ENCODE measurements at regions not wholly inside any gene's neighbourhood (a gene's known extent, or its start where the extent isn't known, plus 50 kb on each side); places are given as distances from the start of the nearest gene placed in this dataset.

DNA sequence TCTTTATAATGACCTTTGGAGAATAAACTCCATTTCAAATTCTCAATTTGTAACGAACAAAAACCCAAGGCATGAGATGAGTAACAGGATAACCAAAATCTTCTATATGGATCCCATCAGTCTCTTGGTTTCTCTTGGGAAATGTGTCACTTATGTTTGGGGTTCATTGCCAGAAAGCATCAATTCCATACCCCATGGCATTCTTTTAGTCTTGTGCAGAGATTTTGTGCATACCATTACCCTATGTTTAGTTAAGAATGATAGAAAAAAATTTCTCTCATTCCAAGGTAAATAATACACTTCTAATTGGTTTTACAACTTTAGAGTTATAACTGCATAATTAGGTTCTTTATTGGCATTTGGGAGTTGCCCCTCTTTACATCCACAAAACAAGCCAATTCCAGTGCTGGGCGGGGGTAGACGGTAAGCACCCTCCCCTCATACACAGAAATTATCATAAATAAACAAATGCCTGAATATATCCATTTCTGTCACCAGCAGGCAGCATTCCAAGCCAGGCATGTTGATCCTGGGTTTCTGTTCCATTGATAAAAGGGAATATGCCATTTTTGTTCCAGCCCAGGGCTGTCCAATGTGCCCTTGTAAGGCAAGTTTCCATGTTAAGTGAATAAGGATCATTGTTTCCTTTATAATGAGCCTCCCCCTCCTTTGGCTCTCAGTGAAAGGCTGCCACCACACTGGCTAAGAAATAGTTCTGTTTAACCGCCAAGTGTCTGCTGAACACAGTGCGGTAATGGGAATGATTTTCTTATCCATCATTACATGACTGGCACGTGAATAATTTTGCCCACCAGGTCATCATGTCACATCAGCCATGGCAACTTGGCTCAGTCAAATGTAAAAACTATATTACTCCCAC is 680.1 kb upstream of the ZEB2 start:
- no peaks in the 10 kb centered on the region for H3K36me3 Mint-ChIP-seq (ENCODE audit: insufficient read depth)
- no peak overlapping the region for H3K27ac Mint-ChIP-seq
- H3K27me3 Mint-ChIP-seq: no peaks in the 10 kb centered on the region
- TF ChIP-seq, protein P1, sequence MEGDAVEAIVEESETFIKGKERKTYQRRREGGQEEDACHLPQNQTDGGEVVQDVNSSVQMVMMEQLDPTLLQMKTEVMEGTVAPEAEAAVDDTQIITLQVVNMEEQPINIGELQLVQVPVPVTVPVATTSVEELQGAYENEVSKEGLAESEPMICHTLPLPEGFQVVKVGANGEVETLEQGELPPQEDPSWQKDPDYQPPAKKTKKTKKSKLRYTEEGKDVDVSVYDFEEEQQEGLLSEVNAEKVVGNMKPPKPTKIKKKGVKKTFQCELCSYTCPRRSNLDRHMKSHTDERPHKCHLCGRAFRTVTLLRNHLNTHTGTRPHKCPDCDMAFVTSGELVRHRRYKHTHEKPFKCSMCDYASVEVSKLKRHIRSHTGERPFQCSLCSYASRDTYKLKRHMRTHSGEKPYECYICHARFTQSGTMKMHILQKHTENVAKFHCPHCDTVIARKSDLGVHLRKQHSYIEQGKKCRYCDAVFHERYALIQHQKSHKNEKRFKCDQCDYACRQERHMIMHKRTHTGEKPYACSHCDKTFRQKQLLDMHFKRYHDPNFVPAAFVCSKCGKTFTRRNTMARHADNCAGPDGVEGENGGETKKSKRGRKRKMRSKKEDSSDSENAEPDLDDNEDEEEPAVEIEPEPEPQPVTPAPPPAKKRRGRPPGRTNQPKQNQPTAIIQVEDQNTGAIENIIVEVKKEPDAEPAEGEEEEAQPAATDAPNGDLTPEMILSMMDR (IDR thresholded peaks at IDR 0.05; ENCODE audit: unreplicated experiment): no peak
- no peaks in the 10 kb centered on the region for H3K9me3 Mint-ChIP-seq (ENCODE audit: low read depth)
- no peak for DNase-seq (ENCODE audit: low spot score, unreplicated experiment)
- H3K4me3 Mint-ChIP-seq (ENCODE audit: low read depth): no peak overlapping the region
- peaks cover 6% of the 10 kb centered on the region for H3K4me1 Mint-ChIP-seq (ENCODE audit: low read depth)

DNA sequence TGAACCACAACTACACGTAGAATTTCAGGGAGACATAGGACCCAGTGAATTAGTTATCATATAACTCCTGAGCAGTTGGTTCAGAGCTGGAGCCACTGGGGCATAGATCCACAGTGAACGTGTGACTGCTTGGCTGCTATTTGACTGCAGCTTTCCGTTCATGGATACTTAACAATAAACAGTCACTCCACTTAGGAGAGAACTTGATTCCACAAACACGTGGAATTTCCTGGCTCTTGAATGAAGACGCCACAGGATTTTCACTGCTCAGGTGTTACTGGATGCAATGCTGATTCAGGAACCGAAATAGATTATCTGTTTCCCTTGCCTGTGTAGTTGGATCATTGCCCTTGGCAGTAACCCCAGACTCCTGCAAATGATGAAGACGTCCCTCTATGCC is 679.1 kb upstream of the ZEB2 start:
- Mint-ChIP-seq H3K4me3 (ENCODE audit: low read depth) (no peak overlapping the region), H3K9me3 (ENCODE audit: low read depth) (no peaks in the 10 kb centered on the region), H3K36me3 (ENCODE audit: insufficient read depth) (no peaks in the 10 kb centered on the region), H3K27ac (no peak overlapping the region), H3K27me3 (no peaks in the 10 kb centered on the region), H3K4me1 (ENCODE audit: low read depth) (peaks cover 15% of the 10 kb centered on the region)
- TF ChIP-seq, protein P1 (IDR thresholded peaks at IDR 0.05; ENCODE audit: unreplicated experiment): no peak
- DNase-seq (ENCODE audit: low spot score, unreplicated experiment): no peak

DNA sequence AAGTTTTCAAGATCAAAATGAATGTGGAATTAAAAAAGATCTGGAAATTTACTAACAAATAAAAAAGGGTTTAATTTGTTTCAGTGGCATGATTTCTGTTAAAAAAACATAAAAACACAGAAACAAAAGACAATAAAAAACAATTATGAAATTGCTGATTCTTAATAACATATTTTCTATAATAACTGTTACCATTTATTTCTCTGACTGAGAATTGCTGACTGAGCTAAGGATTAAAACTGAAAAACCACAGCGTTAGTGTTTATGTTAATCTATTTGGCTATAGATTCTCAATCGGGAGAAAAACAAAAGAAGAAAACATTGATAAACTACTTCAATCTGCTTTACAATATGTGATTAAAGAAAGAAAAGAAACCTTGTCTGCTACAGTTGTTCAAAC is 678.6 kb upstream of the ZEB2 start:
- peaks cover 18% of the 10 kb centered on the region for H3K4me1 Mint-ChIP-seq (ENCODE audit: low read depth)
- DNase-seq (ENCODE audit: low spot score, unreplicated experiment): no peak
- no peak overlapping the region for H3K27ac Mint-ChIP-seq
- H3K36me3 Mint-ChIP-seq (ENCODE audit: insufficient read depth): no peaks in the 10 kb centered on the region
- H3K9me3 Mint-ChIP-seq (ENCODE audit: low read depth): no peaks in the 10 kb centered on the region
- H3K27me3 Mint-ChIP-seq: no peaks in the 10 kb centered on the region
- TF ChIP-seq, protein P1 (IDR thresholded peaks at IDR 0.05; ENCODE audit: unreplicated experiment): no peak
- H3K4me3 Mint-ChIP-seq (ENCODE audit: low read depth): no peak overlapping the region

- peaks cover 18% of the 10 kb centered on the region for H3K4me1 Mint-ChIP-seq (ENCODE audit: low read depth)
- no peaks in the 10 kb centered on the region for H3K36me3 Mint-ChIP-seq (ENCODE audit: insufficient read depth)
- no peak overlapping the region for H3K4me3 Mint-ChIP-seq (ENCODE audit: low read depth)
- DNase-seq (ENCODE audit: low spot score, unreplicated experiment): no peak
- H3K27me3 Mint-ChIP-seq: no peaks in the 10 kb centered on the region
- H3K9me3 Mint-ChIP-seq (ENCODE audit: low read depth): no peaks in the 10 kb centered on the region
- TF ChIP-seq, protein P1 (IDR thresholded peaks at IDR 0.05; ENCODE audit: unreplicated experiment): no peak
- no peak overlapping the region for H3K27ac Mint-ChIP-seq
Measured at GRCh38 chr2:145197944-145198343, 678.0 kb upstream of the ZEB2 start.

DNA sequence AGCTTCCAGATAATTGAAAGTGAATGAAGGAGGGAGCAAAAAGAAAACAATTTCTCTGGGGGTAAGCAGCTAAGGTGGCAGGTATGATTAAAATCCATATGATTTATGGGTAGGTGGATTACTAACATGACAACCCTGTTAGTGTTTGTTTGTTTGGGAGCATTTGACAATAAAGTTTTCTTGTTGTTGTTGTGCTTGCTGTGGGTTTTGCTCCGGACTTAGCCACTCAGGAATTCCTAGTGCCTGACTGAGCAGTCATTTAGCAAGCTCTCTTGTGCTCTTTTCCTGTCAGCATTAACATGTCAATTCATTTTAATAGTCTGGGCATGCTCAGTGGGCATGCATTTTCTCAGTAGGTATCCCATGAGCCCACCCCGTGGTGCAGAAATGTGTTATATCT is 674.8 kb upstream of the ZEB2 start:
- no peaks in the 10 kb centered on the region for H3K36me3 Mint-ChIP-seq (ENCODE audit: insufficient read depth)
- no peak overlapping the region for H3K27ac Mint-ChIP-seq
- DNase-seq (ENCODE audit: low spot score, unreplicated experiment): no peak
- TF ChIP-seq, protein P1 (IDR thresholded peaks at IDR 0.05; ENCODE audit: unreplicated experiment): no peak
- no peak overlapping the region for H3K4me3 Mint-ChIP-seq (ENCODE audit: low read depth)
- H3K4me1 Mint-ChIP-seq (ENCODE audit: low read depth): peaks cover 17% of the 10 kb centered on the region
- no peaks in the 10 kb centered on the region for H3K27me3 Mint-ChIP-seq
- H3K9me3 Mint-ChIP-seq (ENCODE audit: low read depth): no peaks in the 10 kb centered on the region

Data from progenitor cell of endocrine pancreas (in vitro differentiated cells).